DND-41 (cell line): ENCODE measurements at regions not wholly inside any gene's neighbourhood (a gene's known extent, or its start where the extent isn't known, plus 50 kb on each side); places are given as distances from the start of the nearest gene placed in this dataset.

ENCODE experiments used
- CTCF ChIP-seq: IDR thresholded peaks from 2 replicates; pipeline ENCODE4 v1.5.1; 2012; ENCODE audit warnings: borderline replicate concordance, low read length, moderate library complexity, mild to moderate bottlenecking; ENCODE audit not compliant: poor library complexity, severe bottlenecking; ENCODE audit errors: extremely low read depth
- EZH2 ChIP-seq: IDR thresholded peaks from 3 replicates; pipeline ENCODE4 v1.6.1; 2012; ENCODE audit warnings: borderline replicate concordance, low read depth, mild to moderate bottlenecking, moderate library complexity, low read length, inconsistent platforms; ENCODE audit not compliant: severe bottlenecking

- TF ChIP-seq CTCF (no peak), EZH2 (no peak)
Measured at GRCh38 chr22:49699476-49699875, 128.2 kb downstream of the BRD1 start.
